HG03095 (cell line): ENCODE measurements at regions not wholly inside any gene's neighbourhood (a gene's known extent, or its start where the extent isn't known, plus 50 kb on each side); places are given as distances from the start of the nearest gene placed in this dataset.
A peak's percentile ranks its signal among the peaks of the same experiment; 100 is the strongest.

Experiments
- ATAC-seq: cut with Tn5 transposase; IDR thresholded peaks from one replicate; pipeline ENCODE4 v1.9.1; 2021; ENCODE audit warnings: moderate library complexity; ENCODE audit not compliant: unreplicated experiment

DNA sequence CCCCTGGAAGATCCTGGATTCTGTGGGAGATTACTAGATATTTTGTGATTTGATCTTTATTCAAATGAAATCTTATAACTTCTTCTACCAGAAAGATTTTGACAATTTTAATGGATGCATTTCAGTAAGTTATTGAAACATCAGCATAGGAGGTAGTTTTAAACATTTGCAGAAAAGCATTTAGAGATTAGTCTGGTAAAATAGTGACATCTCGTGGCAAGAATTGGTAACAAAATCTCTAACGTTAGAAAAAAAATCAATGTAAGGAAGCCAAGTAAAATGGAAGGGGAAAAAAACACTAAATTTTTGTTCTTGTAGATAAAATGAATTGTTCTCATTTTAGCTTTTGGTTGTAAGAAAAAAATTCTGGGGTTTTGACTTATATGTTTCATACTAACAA is 73.3 kb downstream of the TASL start:
- ATAC-seq: no peak

GRCh38 chrX:30495468-30495867 is 82.1 kb downstream of the TASL start:
- ATAC-seq: no peak

GRCh38 chrX:30493348-30493747 is 84.2 kb downstream of the TASL start:
- ATAC-seq: no peak

DNA sequence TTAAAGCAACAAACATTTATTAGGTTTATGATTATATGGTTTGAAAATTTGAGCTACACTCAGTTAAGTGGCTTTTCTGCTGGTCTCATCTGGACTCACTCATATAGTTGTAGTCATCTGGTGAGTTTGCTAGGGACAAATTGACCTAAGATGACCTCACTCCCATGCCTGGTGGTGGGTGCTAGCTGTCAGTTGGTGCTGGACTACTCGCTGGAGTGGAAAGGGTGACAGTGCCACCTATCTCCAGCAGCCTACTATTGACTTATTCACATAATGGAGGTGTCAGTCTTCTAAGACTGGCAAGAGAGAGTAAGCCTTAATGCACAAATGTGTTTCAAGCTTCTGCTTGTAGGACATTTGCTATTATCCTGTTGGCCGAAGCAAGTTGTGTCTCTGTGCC is 88.2 kb downstream of the TASL start:
- ATAC-seq: no peak

DNA sequence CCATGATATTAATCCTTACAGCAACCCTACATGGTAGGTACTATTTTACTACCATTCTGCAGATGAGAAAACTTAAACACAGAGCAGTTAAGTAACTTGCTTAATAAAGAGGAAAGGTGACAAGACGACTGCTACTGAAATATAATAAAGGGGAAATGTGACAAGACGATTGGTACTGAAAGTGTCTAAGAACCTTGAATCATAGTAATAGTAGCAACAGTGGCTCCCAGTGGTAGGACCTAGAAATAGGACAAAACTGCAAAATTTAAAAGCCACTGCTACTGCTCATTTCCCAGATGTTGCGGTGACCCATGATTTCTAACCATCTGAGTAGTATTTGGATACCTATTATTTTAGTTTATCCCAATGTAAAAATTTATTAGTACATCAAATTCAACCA is 89.5 kb downstream of the TASL start:
- peak; percentile 68 for ATAC-seq

DNA sequence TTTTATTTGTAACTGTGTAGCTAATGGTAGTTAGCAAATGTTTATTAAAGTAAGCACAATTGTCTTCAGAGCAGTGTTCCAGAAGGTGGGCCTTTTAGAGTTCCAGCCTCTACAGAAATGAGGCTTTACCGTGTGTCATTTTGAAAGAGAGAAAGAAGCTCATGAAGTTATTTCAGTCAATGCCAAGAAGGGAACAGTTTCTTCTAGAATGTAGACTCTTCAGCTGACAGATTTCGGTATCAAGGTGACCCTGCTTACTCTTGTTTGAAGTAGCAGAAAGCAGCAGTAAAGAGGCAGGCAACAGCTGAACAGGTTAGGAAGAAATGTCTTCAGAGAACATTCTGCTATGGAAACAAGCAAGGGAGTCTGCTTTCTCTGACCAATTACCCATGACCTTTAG is 93.6 kb downstream of the TASL start:
- ATAC-seq: peak; percentile 83

GRCh38 chrX:30468471-30468870 is 109.1 kb downstream of the TASL start:
- ATAC-seq: no peak
